HG02852 (cell line): ENCODE measurements at regions not wholly inside any gene's neighbourhood (a gene's known extent, or its start where the extent isn't known, plus 50 kb on each side); places are given as distances from the start of the nearest gene placed in this dataset.
A peak's percentile ranks its signal among the peaks of the same experiment; 100 is the strongest.
"Not testable (repeated sequence)": the region's sequence is repeated elsewhere in the genome, so short reads cannot be mapped to it uniquely, and the experiment has no call there.

Experiments used
- ATAC-seq: cut with Tn5 transposase; IDR thresholded peaks from one replicate; pipeline ENCODE4 v1.9.1; 2021; ENCODE audit warnings: mild to moderate bottlenecking, moderate library complexity; ENCODE audit not compliant: unreplicated experiment

GRCh38 chr6:85995339-85996033 is 352.8 kb upstream of the SYNCRIP start:
- no peak for ATAC-seq

GRCh38 chr6:85986681-85987080 is 344.0 kb upstream of the SYNCRIP start:
- ATAC-seq = no peak

- no peak for ATAC-seq
These were observed 340.5 kb upstream of the SYNCRIP start for GRCh38 chr6:85983032-85983659.

GRCh38 chr6:85977661-85978060 is 335.0 kb upstream of the SYNCRIP start:
- ATAC-seq = no peak

- peak; percentile 75 for ATAC-seq
These were observed 333.3 kb upstream of the SYNCRIP start for GRCh38 chr6:85975957-85976356.

- ATAC-seq = no peak
These were observed 328.6 kb upstream of the SYNCRIP start for GRCh38 chr6:85971238-85971637.

- no peak for ATAC-seq
These were observed 324.1 kb upstream of the SYNCRIP start for GRCh38 chr6:85966828-85967227.

- no peak for ATAC-seq
These were observed 319.1 kb upstream of the SYNCRIP start for GRCh38 chr6:85961746-85962145.

GRCh38 chr6:85961125-85961524 is 318.4 kb upstream of the SYNCRIP start:
- no peak for ATAC-seq

- ATAC-seq = no peak
These were observed 305.8 kb upstream of the SYNCRIP start for GRCh38 chr6:85948481-85948880.

GRCh38 chr6:85945459-85946185 is 302.9 kb upstream of the SYNCRIP start:
- no peak for ATAC-seq

- no peak for ATAC-seq
These were observed 302.1 kb upstream of the SYNCRIP start for GRCh38 chr6:85944776-85945175.

- ATAC-seq = no peak
These were observed 300.2 kb upstream of the SYNCRIP start for GRCh38 chr6:85942844-85943243.

- ATAC-seq = no peak
These were observed 294.2 kb upstream of the SYNCRIP start for GRCh38 chr6:85936916-85937315.

GRCh38 chr6:85923013-85923430 is 280.3 kb upstream of the SYNCRIP start:
- ATAC-seq = peak; percentile 93

- no peak for ATAC-seq
These were observed 278.1 kb upstream of the SYNCRIP start for GRCh38 chr6:85920782-85921181.

- ATAC-seq = no peak
These were observed 274.8 kb upstream of the SYNCRIP start for GRCh38 chr6:85917522-85917921.

GRCh38 chr6:85913001-85913400 is 270.3 kb upstream of the SYNCRIP start:
- ATAC-seq = no peak

- no peak for ATAC-seq
These were observed 269.9 kb upstream of the SYNCRIP start for GRCh38 chr6:85912582-85912981.

GRCh38 chr6:85911067-85911466 is 268.4 kb upstream of the SYNCRIP start:
- no peak for ATAC-seq

- not testable (repeated sequence) for ATAC-seq
These were observed 265.4 kb upstream of the SYNCRIP start for GRCh38 chr6:85908120-85908519.

GRCh38 chr6:85892346-85892745 is 249.7 kb upstream of the SYNCRIP start:
- ATAC-seq = no peak
